ENCODE measurements at regions not wholly inside any gene's neighbourhood (a gene's known extent, or its start where the extent isn't known, plus 50 kb on each side); places are given as distances from the start of the nearest gene placed in this dataset.

- no peak for TF ChIP-seq CTCF (IDR thresholded peaks at IDR 0.05; ENCODE audit: insufficient read depth, low read length)
- TF ChIP-seq, protein P1, sequence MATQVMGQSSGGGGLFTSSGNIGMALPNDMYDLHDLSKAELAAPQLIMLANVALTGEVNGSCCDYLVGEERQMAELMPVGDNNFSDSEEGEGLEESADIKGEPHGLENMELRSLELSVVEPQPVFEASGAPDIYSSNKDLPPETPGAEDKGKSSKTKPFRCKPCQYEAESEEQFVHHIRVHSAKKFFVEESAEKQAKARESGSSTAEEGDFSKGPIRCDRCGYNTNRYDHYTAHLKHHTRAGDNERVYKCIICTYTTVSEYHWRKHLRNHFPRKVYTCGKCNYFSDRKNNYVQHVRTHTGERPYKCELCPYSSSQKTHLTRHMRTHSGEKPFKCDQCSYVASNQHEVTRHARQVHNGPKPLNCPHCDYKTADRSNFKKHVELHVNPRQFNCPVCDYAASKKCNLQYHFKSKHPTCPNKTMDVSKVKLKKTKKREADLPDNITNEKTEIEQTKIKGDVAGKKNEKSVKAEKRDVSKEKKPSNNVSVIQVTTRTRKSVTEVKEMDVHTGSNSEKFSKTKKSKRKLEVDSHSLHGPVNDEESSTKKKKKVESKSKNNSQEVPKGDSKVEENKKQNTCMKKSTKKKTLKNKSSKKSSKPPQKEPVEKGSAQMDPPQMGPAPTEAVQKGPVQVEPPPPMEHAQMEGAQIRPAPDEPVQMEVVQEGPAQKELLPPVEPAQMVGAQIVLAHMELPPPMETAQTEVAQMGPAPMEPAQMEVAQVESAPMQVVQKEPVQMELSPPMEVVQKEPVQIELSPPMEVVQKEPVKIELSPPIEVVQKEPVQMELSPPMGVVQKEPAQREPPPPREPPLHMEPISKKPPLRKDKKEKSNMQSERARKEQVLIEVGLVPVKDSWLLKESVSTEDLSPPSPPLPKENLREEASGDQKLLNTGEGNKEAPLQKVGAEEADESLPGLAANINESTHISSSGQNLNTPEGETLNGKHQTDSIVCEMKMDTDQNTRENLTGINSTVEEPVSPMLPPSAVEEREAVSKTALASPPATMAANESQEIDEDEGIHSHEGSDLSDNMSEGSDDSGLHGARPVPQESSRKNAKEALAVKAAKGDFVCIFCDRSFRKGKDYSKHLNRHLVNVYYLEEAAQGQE (IDR thresholded peaks at IDR 0.05; ENCODE audit: insufficient replicate concordance, low read depth), result no peak
These were observed 603.9 kb downstream of the AMY1C start for GRCh38 chr1:104353580-104353979.
